Mesenchymal stem cell (in vitro differentiated cells and primary cell): ENCODE measurements at regions not wholly inside any gene's neighbourhood (a gene's known extent, or its start where the extent isn't known, plus 50 kb on each side); places are given as distances from the start of the nearest gene placed in this dataset.

ENCODE experiments used
- DNase-seq: peaks from one replicate; pipeline ENCODE4 v3.0.0-alpha.2; 2013
- H2AFZ ChIP-seq: one replicate; pipeline ENCODE4 v1.6.1; 2013; ENCODE audit warnings: low read depth, mild to moderate bottlenecking, control low read depth, inconsistent platforms, low read length, moderate library complexity
- H2AK5ac ChIP-seq: 2 replicates; pipeline ENCODE4 v1.6.1; 2013; ENCODE audit warnings: low read length, moderate library complexity, mild to moderate bottlenecking, inconsistent platforms; ENCODE audit not compliant: severe bottlenecking
- H2BK120ac ChIP-seq: one replicate; pipeline ENCODE4 v1.6.1; 2013; ENCODE audit warnings: low read depth, mild to moderate bottlenecking, inconsistent platforms, low read length, moderate library complexity
- H2BK12ac ChIP-seq, 2 experiments: one replicate each; pipeline ENCODE4 v1.6.1; 2013; ENCODE audit warnings: inconsistent platforms in 2 of 2, low read length in 2 of 2, mild to moderate bottlenecking in 2 of 2, moderate library complexity in 2 of 2, control low read depth in 1 of 2
- H2BK15ac ChIP-seq: one replicate; pipeline ENCODE4 v1.6.1; 2013; ENCODE audit warnings: mild to moderate bottlenecking, low read depth, inconsistent platforms; ENCODE audit not compliant: poor library complexity, severe bottlenecking
- H2BK5ac ChIP-seq: 2 replicates; pipeline ENCODE4 v1.6.1; 2013; ENCODE audit warnings: low read depth, mild to moderate bottlenecking, low read length, control low read depth, inconsistent platforms; ENCODE audit not compliant: poor library complexity, severe bottlenecking
- H3K14ac ChIP-seq, 2 experiments: one replicate each; pipeline ENCODE4 v1.6.1; 2013; ENCODE audit warnings: inconsistent platforms in 2 of 2, low read length in 2 of 2, control low read depth in 1 of 2, mild to moderate bottlenecking in 1 of 2, moderate library complexity in 1 of 2
- H3K18ac ChIP-seq, 2 experiments: one replicate each; pipeline ENCODE4 v1.6.1; 2013; ENCODE audit warnings: inconsistent platforms in 2 of 2, low read length in 2 of 2, control low read depth in 1 of 2, low read depth in 1 of 2, mild to moderate bottlenecking in 1 of 2
- H3K23ac ChIP-seq, 2 experiments: one replicate each; pipeline ENCODE4 v1.6.1; 2013; ENCODE audit warnings: inconsistent platforms in 2 of 2, low read length in 2 of 2, mild to moderate bottlenecking in 2 of 2, moderate library complexity in 2 of 2, control low read depth in 1 of 2
- H3K27ac ChIP-seq: 2 replicates; pipeline ENCODE4 v1.5.1; 2013; ENCODE audit warnings: mild to moderate bottlenecking, moderate library complexity, low read length, control low read depth, inconsistent platforms; ENCODE audit not compliant: poor library complexity, severe bottlenecking
- H3K27me3 ChIP-seq, 2 experiments: 2 replicates each; pipeline versions ENCODE4 v1.6.1 to v1.7.0; 2013; ENCODE audit warnings: low read length in 2 of 2, mild to moderate bottlenecking in 2 of 2, moderate library complexity in 2 of 2, control low read depth in 1 of 2, inconsistent platforms in 1 of 2; ENCODE audit not compliant: control insufficient read depth in 1 of 2, insufficient read depth in 1 of 2
- H3K36me3 ChIP-seq, 2 experiments: 2 replicates each; pipeline versions ENCODE4 v1.6.1 to v1.7.0; 2013; ENCODE audit warnings: low read length in 2 of 2, control low read depth in 1 of 2, inconsistent platforms in 1 of 2, low read depth in 1 of 2, mild to moderate bottlenecking in 1 of 2; ENCODE audit not compliant: insufficient read depth in 2 of 2, control insufficient read depth in 1 of 2
- H3K4ac ChIP-seq, 2 experiments: one replicate each; pipeline ENCODE4 v1.6.1; 2013; ENCODE audit warnings: inconsistent platforms in 2 of 2, low read length in 2 of 2, mild to moderate bottlenecking in 2 of 2, moderate library complexity in 2 of 2, control low read depth in 1 of 2, low read depth in 1 of 2
- H3K4me1 ChIP-seq: 2 replicates; pipeline ENCODE4 v1.6.1; 2013; ENCODE audit warnings: low read depth, low read length, control low read depth; ENCODE audit not compliant: control insufficient read depth, insufficient read depth
- H3K4me2 ChIP-seq: 2 replicates; pipeline ENCODE4 v1.6.1; 2013; ENCODE audit warnings: low read length, mild to moderate bottlenecking, inconsistent platforms; ENCODE audit not compliant: poor library complexity, severe bottlenecking
- H3K4me3 ChIP-seq, 2 experiments: 2 replicates each; pipeline versions ENCODE4 v1.5.1 to v1.7.0; 2013; ENCODE audit warnings: low read length in 2 of 2, mild to moderate bottlenecking in 2 of 2, control low read depth in 1 of 2, low read depth in 1 of 2; ENCODE audit not compliant: insufficient read depth in 1 of 2
- H3K79me1 ChIP-seq: replicated peaks from 2 replicates; pipeline ENCODE4 v1.6.1; 2013; ENCODE audit warnings: mild to moderate bottlenecking, control low read depth, low read length, inconsistent platforms; ENCODE audit not compliant: poor library complexity, severe bottlenecking
- H3K9ac ChIP-seq: 2 replicates; pipeline ENCODE4 v1.7.0; 2013; ENCODE audit warnings: mild to moderate bottlenecking, low read length, moderate library complexity
- H3K9me3 ChIP-seq: 2 replicates; pipeline ENCODE4 v1.7.0; 2013; ENCODE audit warnings: mild to moderate bottlenecking, low read length; ENCODE audit not compliant: control insufficient read depth
- H4K8ac ChIP-seq: one replicate; pipeline ENCODE4 v1.6.1; 2013; ENCODE audit warnings: inconsistent platforms, mild to moderate bottlenecking, low read length, moderate library complexity
- H4K91ac ChIP-seq: one replicate; pipeline ENCODE4 v1.6.1; 2013; ENCODE audit warnings: mild to moderate bottlenecking, low read length, inconsistent platforms
- WGBS: methylation state at CpG from one replicate; pipeline ENCODE4 v1.1.7; 2013; ENCODE audit warnings: mixed read lengths; 5-methylcytosine and 5-hydroxymethylcytosine counted together

DNA sequence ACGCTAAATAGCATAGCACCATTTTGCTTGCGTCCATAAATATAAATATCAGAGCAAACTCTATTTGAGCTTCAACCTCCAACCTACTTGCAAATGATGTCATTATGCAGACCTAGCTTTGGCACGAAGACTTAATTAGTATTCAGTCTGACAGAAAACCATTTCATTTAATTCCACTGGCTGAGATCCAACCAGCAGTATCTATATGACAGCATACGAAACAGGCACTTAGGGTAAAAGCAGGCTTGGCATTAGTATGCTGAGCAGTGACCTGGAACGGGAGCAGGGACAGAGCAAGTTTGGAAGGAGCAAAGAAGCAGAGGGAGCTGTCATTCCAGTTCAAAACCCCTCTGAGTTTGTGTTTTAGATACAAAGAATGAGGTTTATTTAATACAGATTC lies 312.5 kb upstream of the CHRM2 start:
- 70% methylated on average over 5 of the region's 5 CpGs for WGBS
- H3K4me3 ChIP-seq = no peak overlapping the region
- H3K9me3 ChIP-seq = peaks cover 3% of the 10 kb centered on the region
- no peak overlapping the region for H2BK5ac ChIP-seq
- H3K4ac ChIP-seq = no peak overlapping the region
- H2BK120ac ChIP-seq = no peak overlapping the region
- H2AK5ac ChIP-seq = no peak overlapping the region
- no peak overlapping the region for H3K23ac ChIP-seq
- DNase-seq = peak; percentile 19
- no peak overlapping the region for H3K4me2 ChIP-seq
- no peak overlapping the region for H2AFZ ChIP-seq
- no peak overlapping the region for H3K9ac ChIP-seq
- no peak overlapping the region for H3K18ac ChIP-seq
- H3K14ac ChIP-seq = no peak overlapping the region
- no peaks in the 10 kb centered on the region for H3K36me3 ChIP-seq
- no peaks in the 10 kb centered on the region for H3K4me1 ChIP-seq
- H3K27me3 ChIP-seq = no peaks in the 10 kb centered on the region
- no peak overlapping the region for H4K8ac ChIP-seq
- H4K91ac ChIP-seq = no peak overlapping the region
- no peak overlapping the region for H2BK15ac ChIP-seq
- H2BK12ac ChIP-seq = no peak overlapping the region
- no peaks in the 10 kb centered on the region for H3K79me1 ChIP-seq
- no peak overlapping the region for H3K27ac ChIP-seq

DNA sequence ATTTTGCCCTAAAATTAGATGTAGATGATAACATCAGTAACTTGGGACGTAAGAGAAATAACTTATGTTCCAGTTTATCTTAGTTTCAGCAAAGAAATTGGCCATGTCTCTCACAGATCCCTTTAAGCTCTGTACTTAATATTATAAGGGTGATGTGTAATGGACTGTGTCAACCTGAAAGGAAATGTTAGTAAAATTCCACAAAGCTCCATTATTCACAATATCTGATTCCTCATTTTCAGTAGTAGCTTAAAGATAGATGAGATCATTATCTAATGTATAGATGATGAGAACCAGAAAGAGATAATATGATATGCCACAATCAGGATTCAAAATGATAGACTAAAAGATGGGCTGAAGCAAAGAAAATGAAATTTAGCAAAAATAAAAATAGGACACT lies 316.8 kb upstream of the CHRM2 start:
- DNase-seq = no peak

DNA sequence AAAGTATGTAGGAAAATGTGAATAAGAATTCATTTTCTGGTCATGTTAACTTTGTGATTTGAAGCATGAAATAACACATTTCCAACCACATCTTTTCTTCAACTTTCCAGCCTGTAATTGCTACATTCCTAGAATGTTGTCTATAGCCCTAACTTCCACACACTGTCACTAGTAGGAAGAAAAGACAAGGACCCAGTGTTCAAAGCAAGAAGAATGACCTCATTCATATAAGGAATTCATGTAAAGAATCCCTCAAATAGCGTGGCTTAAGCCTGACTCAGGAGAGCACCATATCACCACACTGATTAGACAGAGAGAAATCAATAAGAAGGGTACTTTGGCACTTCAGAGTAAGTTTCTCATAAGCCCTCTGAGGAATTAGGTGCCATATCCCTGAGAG lies 318.7 kb upstream of the CHRM2 start:
- no peak overlapping the region for H3K18ac ChIP-seq
- H3K4me2 ChIP-seq = no peak overlapping the region
- no peak overlapping the region for H2BK12ac ChIP-seq
- H3K14ac ChIP-seq = peak overlapping the region in 1 of 2 experiments; percentile 32
- H4K8ac ChIP-seq = no peak overlapping the region
- WGBS = 100% methylated on average over 1 of the region's 1 CpG
- H2AFZ ChIP-seq = no peak overlapping the region
- no peaks in the 10 kb centered on the region for H3K79me1 ChIP-seq
- no peak overlapping the region for H2AK5ac ChIP-seq
- H3K36me3 ChIP-seq = no peaks in the 10 kb centered on the region
- H3K4ac ChIP-seq = no peak overlapping the region
- H3K27me3 ChIP-seq = no peaks in the 10 kb centered on the region
- peaks cover 4% of the 10 kb centered on the region for H3K9me3 ChIP-seq
- DNase-seq = no peak
- no peak overlapping the region for H2BK15ac ChIP-seq
- no peak overlapping the region for H3K23ac ChIP-seq
- no peak overlapping the region for H3K4me3 ChIP-seq
- no peak overlapping the region for H2BK5ac ChIP-seq
- no peak overlapping the region for H4K91ac ChIP-seq
- H3K27ac ChIP-seq = no peak overlapping the region
- H3K4me1 ChIP-seq = no peaks in the 10 kb centered on the region
- H2BK120ac ChIP-seq = no peak overlapping the region
- H3K9ac ChIP-seq = no peak overlapping the region

More for the DNA sequence above, 316.8 kb upstream of the CHRM2 start:
- WGBS = 80% methylated on average over 1 of the region's 1 CpG
- H3K4ac ChIP-seq = no peak overlapping the region
- H3K4me2 ChIP-seq = no peak overlapping the region
- H3K79me1 ChIP-seq = no peaks in the 10 kb centered on the region
- H4K91ac ChIP-seq = no peak overlapping the region
- no peak overlapping the region for H2BK5ac ChIP-seq
- no peak overlapping the region for H2AFZ ChIP-seq
- no peak overlapping the region for H2BK12ac ChIP-seq
- H3K18ac ChIP-seq = no peak overlapping the region
- no peak overlapping the region for H3K4me3 ChIP-seq
- H2AK5ac ChIP-seq = no peak overlapping the region
- H3K9me3 ChIP-seq = peaks cover 7% of the 10 kb centered on the region
- no peak overlapping the region for H4K8ac ChIP-seq
- H3K9ac ChIP-seq = no peak overlapping the region
- H3K14ac ChIP-seq = no peak overlapping the region
- H3K36me3 ChIP-seq = no peaks in the 10 kb centered on the region
- H3K27me3 ChIP-seq = no peaks in the 10 kb centered on the region
- H3K23ac ChIP-seq = no peak overlapping the region
- H2BK15ac ChIP-seq = no peak overlapping the region
- H3K4me1 ChIP-seq = no peaks in the 10 kb centered on the region
- H3K27ac ChIP-seq = no peak overlapping the region
- no peak overlapping the region for H2BK120ac ChIP-seq

DNA sequence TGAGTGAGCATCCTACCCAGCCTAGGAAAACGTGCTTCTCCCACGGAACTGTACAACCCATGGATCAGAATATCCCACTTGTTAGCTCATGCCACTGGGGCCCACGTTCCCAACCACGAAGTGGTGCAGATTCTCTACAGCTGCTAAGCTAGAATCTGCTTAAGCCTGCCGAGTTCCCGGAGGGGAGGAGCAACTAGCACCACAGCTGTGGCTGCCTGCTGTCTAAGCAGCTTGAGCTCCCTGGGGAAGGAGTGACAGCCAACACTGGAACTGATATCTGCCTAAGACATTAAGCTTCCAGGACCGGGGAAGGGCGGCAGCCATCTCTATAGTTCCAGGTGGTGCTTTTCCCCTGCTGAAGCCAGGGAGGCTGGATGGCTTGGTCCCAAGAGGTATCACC lies 334.7 kb upstream of the CHRM2 start:
- Histone ChIP-seq H3K27ac (no peak overlapping the region), H3K4ac (no peak overlapping the region), H3K4me1 (no peaks in the 10 kb centered on the region), H3K23ac (no peak overlapping the region), H4K8ac (no peak overlapping the region), H2AK5ac (no peak overlapping the region), H3K14ac (no peak overlapping the region), H3K18ac (no peak overlapping the region), H3K9ac (no peak overlapping the region), H2BK15ac (no peak overlapping the region), H3K4me2 (no peak overlapping the region), H3K4me3 (no peak overlapping the region), H3K79me1 (no peaks in the 10 kb centered on the region), H4K91ac (no peak overlapping the region), H2BK12ac (no peak overlapping the region), H3K36me3 (no peaks in the 10 kb centered on the region), H2AFZ (no peak overlapping the region), H3K9me3 (peaks cover 3% of the 10 kb centered on the region), H2BK5ac (no peak overlapping the region), H3K27me3 (no peaks in the 10 kb centered on the region), H2BK120ac (no peak overlapping the region)
- WGBS = 87% methylated on average over 8 of the region's 8 CpGs
- no peak for DNase-seq
